Duodenal mucosa (tissue), 2 donors: ENCODE measurements at regions not wholly inside any gene's neighbourhood (a gene's known extent, or its start where the extent isn't known, plus 50 kb on each side); places are given as distances from the start of the nearest gene placed in this dataset.
"Not testable (repeated sequence)": the region's sequence is repeated elsewhere in the genome, so short reads cannot be mapped to it uniquely, and the experiment has no call there.

ENCODE experiments used
- H3K27ac ChIP-seq: one replicate; pipeline ENCODE4 v1.7.0; 2013; ENCODE audit warnings: low read depth, low read length
- H3K27me3 ChIP-seq, 2 donors: one replicate each; pipeline ENCODE4 v1.7.0; 2013; ENCODE audit warnings: low read length in 2 of 2, control low read depth in 1 of 2; ENCODE audit not compliant: insufficient read depth in 2 of 2, control insufficient read depth in 1 of 2
- H3K36me3 ChIP-seq, 2 donors: one replicate each; pipeline ENCODE4 v1.7.0; 2013; ENCODE audit warnings: low read length in 2 of 2, control low read depth in 1 of 2; ENCODE audit not compliant: insufficient read depth in 2 of 2, control insufficient read depth in 1 of 2
- H3K4me1 ChIP-seq, 2 donors: one replicate each; pipeline ENCODE4 v1.7.0; 2013; ENCODE audit warnings: low read length in 2 of 2, control low read depth in 1 of 2; ENCODE audit not compliant: insufficient read depth in 2 of 2, control insufficient read depth in 1 of 2
- H3K4me3 ChIP-seq, 2 donors: one replicate each; pipeline ENCODE4 v1.7.0; 2013; ENCODE audit warnings: low read length in 2 of 2, low read depth in 1 of 2
- H3K9ac ChIP-seq, 2 donors: one replicate each; pipeline ENCODE4 v1.7.0; 2013; ENCODE audit warnings: low read length in 2 of 2, low read depth in 1 of 2
- H3K9me3 ChIP-seq, 2 donors: one replicate each; pipeline ENCODE4 v1.7.0; 2013; ENCODE audit warnings: low read length in 2 of 2, control low read depth in 1 of 2; ENCODE audit not compliant: control insufficient read depth in 1 of 2

DNA sequence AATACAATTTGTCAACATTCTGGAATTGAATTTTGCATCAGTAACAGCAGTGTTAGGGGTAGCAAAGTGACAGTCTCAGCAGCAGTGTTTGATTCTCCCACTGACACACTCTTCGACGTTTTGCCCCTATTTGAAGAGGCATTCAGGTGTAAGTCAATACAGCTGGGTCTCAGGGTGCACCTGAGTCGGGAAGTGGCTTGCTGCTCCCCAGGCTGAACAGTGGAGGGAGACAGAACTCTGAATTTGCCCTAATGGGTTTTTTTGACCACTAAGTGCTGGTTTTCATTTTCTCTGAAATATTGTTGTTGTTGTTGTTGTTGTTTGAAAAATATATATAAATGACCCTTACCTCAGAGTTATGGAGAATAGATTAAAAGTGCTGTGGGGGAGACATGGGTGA, 223.2 kb downstream of the TLR4 start:
- H3K9me3 ChIP-seq = no peaks in the 10 kb centered on the region
- H3K27me3 ChIP-seq = no peaks in the 10 kb centered on the region
- H3K4me1 ChIP-seq = no peaks in the 10 kb centered on the region
- H3K4me3 ChIP-seq = no peak overlapping the region
- H3K36me3 ChIP-seq = no peaks in the 10 kb centered on the region
- H3K27ac ChIP-seq = no peak overlapping the region
- H3K9ac ChIP-seq = no peak overlapping the region

DNA sequence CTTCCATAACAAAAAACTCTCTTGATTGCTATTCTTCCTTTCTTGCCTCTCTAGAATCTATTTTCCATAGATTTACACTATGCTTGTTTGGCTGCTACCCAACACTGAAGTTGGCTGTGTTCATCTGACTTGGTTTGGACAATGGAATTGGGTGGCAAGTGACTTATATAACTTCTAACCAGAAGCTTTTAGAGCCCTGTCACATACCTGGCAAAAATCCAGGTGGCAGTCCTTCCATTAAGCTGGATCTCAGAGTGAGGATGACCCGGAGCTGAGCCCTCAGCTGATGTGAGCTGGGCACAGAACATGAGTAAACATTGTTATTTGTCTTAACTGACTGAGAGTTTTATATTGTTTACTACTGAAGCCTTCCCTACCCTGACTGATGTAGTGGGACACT, 225.7 kb downstream of the TLR4 start:
- H3K4me1 ChIP-seq = no peaks in the 10 kb centered on the region
- H3K27ac ChIP-seq = no peak overlapping the region
- no peak overlapping the region for H3K4me3 ChIP-seq
- no peaks in the 10 kb centered on the region for H3K27me3 ChIP-seq
- H3K36me3 ChIP-seq = no peaks in the 10 kb centered on the region
- H3K9me3 ChIP-seq = no peaks in the 10 kb centered on the region
- H3K9ac ChIP-seq = no peak overlapping the region

DNA sequence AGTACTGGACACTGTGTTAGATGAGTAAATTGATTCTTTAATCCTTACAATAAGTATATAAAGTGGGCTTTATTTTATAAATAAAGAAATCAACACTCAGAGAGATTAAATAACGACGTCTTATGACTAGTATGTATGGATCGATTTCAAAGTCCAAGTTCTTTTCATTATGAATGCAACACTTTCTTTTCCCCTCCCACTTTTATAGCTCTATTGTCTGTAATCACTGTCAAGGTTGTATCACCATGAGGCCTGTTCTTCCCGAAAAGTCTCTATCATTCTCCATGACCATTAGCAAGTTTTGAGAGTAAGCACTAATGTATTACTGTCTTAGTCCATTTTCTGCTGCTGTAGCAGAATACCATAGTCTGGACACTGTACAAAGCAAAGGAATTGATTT, 228.4 kb downstream of the TLR4 start:
- Histone ChIP-seq H3K9ac (no peak overlapping the region), H3K4me3 (no peak overlapping the region), H3K9me3 (no peaks in the 10 kb centered on the region), H3K27me3 (no peaks in the 10 kb centered on the region), H3K36me3 (no peaks in the 10 kb centered on the region), H3K4me1 (no peaks in the 10 kb centered on the region), H3K27ac (no peak overlapping the region)

DNA sequence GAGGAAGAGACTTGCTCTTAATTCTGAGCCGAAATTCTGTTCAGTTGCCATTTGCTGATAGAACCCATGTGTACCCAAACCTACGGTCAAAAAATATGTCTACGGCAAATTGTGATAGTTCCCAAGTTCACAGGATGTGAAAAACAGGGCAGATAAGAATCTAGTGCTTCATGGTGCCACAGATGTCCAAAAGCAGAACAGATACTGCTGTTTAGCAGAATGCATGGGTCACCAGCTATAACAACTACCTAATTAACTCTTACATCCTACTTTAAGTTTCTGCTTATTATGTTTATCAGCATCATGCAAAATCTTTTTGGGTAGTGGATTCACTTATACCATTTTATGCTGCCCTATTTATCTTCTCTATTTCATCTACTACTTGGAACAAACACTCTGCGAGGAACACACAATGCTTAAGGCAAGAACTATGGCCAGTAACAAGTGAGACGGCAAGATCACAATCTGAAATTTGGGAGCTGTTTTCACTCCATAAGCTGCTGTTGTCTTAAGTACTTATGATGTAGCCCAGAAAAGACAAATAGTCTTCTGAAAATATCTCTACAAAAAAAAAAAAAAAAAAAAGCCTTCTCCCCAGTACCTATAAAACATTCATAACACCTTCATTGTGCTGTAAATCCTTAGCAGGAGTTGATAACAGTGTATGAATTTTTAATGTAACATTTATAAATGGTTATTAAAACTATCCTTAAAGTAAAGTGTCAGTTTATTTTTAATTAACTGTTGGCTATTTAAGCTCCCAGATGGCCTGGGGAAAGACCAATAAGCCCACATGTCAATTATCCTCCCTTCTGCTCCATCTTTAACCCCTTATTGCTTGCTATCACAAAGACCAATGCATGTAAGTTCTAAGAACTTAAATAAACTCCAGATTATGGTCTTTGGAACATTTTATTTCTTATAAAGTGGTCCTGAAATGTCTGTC, 232.3 kb downstream of the TLR4 start:
- no peak overlapping the region for H3K4me3 ChIP-seq
- no peaks in the 10 kb centered on the region for H3K4me1 ChIP-seq
- no peak overlapping the region for H3K9ac ChIP-seq
- no peaks in the 10 kb centered on the region for H3K27me3 ChIP-seq
- no peaks in the 10 kb centered on the region for H3K9me3 ChIP-seq
- H3K27ac ChIP-seq = no peak overlapping the region
- H3K36me3 ChIP-seq = no peaks in the 10 kb centered on the region

DNA sequence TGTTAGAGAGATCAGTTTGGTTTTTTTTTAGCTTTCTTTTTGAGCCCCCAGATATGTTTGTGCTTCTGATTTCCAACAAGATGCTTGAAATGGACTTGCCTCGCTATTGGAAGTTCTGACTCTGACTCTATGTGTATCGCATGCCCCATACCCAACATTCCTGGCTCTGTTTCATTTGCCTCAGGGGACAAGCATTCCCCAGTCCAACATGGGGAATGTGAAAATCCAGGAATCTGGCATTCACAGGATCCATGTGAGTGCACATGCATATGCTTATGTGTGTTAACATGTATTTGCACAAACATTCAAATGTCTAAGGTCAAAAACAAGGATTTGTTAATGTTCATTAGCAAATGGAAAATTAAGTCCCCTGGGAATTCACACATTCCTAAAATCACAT, 233.9 kb downstream of the TLR4 start:
- H3K4me3 ChIP-seq = no peak overlapping the region
- H3K27me3 ChIP-seq = no peaks in the 10 kb centered on the region
- H3K27ac ChIP-seq = no peak overlapping the region
- H3K36me3 ChIP-seq = no peaks in the 10 kb centered on the region
- no peaks in the 10 kb centered on the region for H3K4me1 ChIP-seq
- no peak overlapping the region for H3K9ac ChIP-seq
- H3K9me3 ChIP-seq = no peaks in the 10 kb centered on the region

DNA sequence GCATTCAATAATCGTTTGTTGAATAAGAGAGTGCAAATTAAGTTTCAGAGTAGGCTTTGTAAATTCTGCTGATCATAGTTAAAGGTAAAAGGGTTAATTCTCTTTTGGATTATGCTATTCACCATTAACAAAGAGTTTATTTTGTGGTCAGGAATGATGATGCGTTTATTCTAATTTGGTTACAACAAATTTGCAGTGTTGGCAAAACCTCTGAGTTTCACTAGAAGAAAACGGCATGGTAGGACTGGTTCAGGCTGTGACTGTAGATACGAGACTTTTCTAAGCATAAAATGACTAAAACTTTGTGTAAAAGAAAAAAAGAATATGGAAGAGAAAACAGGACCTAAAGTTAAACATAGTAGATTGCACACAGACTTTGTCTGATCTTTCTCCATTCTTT, 234.7 kb downstream of the TLR4 start:
- H3K27me3 ChIP-seq = no peaks in the 10 kb centered on the region
- no peak overlapping the region for H3K4me3 ChIP-seq
- no peak overlapping the region for H3K27ac ChIP-seq
- no peaks in the 10 kb centered on the region for H3K9me3 ChIP-seq
- no peaks in the 10 kb centered on the region for H3K36me3 ChIP-seq
- H3K4me1 ChIP-seq = no peaks in the 10 kb centered on the region
- no peak overlapping the region for H3K9ac ChIP-seq

DNA sequence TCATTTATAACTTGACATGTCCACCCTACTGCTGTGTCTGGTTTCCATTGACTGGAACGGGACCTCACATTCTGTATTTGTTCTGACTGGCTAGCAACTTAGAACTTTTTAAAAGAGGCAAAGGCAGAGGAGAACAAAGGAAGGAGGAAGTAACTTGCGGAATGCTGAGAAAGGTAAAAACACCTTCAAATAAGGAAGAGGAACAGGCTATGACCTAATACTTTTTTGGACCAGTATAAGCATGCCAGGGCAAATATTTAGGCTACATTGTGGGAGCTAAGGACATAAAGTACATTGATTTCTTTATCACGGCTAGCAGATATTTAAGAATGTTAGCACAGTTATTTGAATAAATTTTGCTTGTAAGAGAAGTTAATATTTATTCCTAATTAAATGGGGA, 240.5 kb downstream of the TLR4 start:
- not testable (repeated sequence) for H3K9ac ChIP-seq, H3K36me3 ChIP-seq, H3K4me1 ChIP-seq, H3K27ac ChIP-seq, H3K27me3 ChIP-seq, H3K4me3 ChIP-seq, H3K9me3 ChIP-seq

DNA sequence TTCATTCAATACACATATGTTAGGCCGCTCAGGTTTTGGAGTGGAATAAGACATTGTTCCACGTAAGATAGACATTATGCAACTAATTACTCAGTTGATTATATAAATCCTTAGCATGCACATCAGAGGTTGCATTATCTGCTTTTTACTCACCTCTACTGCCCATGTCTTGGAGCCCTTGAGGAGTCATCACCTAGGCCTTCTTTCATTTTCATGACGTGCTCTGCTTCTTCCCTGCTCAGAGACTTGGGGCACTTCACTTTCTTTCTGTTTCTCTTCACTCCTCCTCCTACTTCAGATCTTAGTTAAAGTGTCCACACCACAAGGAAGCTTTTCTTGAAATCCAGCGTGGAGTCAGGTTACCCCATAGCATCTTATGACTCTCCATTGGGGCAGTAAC, 241.1 kb downstream of the TLR4 start:
- no peaks in the 10 kb centered on the region for H3K36me3 ChIP-seq
- no peak overlapping the region for H3K9ac ChIP-seq
- H3K4me1 ChIP-seq = no peaks in the 10 kb centered on the region
- H3K4me3 ChIP-seq = no peak overlapping the region
- H3K27ac ChIP-seq = no peak overlapping the region
- no peaks in the 10 kb centered on the region for H3K9me3 ChIP-seq
- no peaks in the 10 kb centered on the region for H3K27me3 ChIP-seq

DNA sequence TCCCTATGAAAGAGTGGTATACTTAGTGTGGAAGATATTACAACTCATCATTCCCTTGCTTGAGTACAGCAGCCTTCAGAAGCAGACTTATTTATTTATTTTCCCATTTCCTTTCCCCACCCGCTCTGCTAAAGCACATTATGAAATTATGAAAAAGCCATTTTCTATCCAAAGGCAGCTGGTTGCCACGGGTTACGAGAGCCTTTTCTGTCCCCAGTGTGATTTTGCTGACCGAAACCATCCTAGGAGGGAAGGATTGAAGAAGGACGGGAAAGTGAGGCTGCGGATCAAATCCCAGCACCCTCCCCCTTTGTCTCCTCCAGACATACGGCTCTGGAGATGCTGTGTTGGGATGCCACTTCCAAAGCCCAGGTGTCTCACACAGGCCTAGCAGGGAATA, 246.9 kb downstream of the TLR4 start:
- Histone ChIP-seq H3K27ac (no peak overlapping the region), H3K9me3 (no peaks in the 10 kb centered on the region), H3K4me3 (no peak overlapping the region), H3K9ac (no peak overlapping the region), H3K4me1 (no peaks in the 10 kb centered on the region), H3K27me3 (no peaks in the 10 kb centered on the region), H3K36me3 (no peaks in the 10 kb centered on the region)

DNA sequence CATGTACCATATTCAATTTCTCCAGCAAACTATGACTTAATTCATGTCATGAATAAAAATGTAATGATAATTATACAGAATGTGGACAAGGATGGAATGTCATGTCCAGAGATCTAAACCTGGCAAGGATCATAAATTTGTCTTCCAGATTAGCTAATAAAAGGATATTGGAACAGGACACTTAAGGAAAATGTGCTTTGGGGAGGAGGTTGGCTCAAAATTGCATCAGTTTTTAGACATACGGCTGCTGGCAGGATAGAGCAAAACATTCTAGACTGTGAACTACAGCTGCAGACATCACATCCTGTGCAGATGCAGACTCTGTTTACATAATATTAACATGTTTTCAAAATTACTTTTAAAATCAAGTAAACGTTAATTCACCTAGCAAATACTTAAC, 248.4 kb downstream of the TLR4 start:
- Histone ChIP-seq H3K36me3 (no peaks in the 10 kb centered on the region), H3K4me3 (no peak overlapping the region), H3K9ac (no peak overlapping the region), H3K27me3 (no peaks in the 10 kb centered on the region), H3K9me3 (no peaks in the 10 kb centered on the region), H3K27ac (no peak overlapping the region), H3K4me1 (no peaks in the 10 kb centered on the region)
